Activated CD4-positive, alpha-beta memory T cell treated with anti-CD3 and anti-CD28 coated beads, Interleukin-2, amount 10 ng/mL, durations not matched to agents 7 days and 5 days (primary cell): ENCODE measurements at regions not wholly inside any gene's neighbourhood (a gene's known extent, or its start where the extent isn't known, plus 50 kb on each side); places are given as distances from the start of the nearest gene placed in this dataset.

Experiments
- CTCF ChIA-PET: fragments of 350-600 bp; sonication (Branson Sonifier 250); formaldehyde crosslinking; loops from one replicate; lab custom pipeline; 2021; ENCODE audit warnings: antibody characterized with exemption, inconsistent platforms; lab: Charles Lee
- POLR2A ChIA-PET: fragments of 350-600 bp; sonication (Branson Sonifier 250); formaldehyde crosslinking; loops from one replicate; lab custom pipeline; 2021; ENCODE audit warnings: antibody characterized with exemption; lab: Charles Lee
- DNase-seq: peaks from one replicate; pipeline ENCODE4 v3.0.0-alpha.2; 2020
- H3K27ac Mint-ChIP-seq: one replicate; pipeline ENCODE4 v1.8.0; 2021; ENCODE audit warnings: mild to moderate bottlenecking, mixed read lengths
- H3K27me3 Mint-ChIP-seq: one replicate; pipeline ENCODE4 v1.8.0; 2021; ENCODE audit warnings: mixed read lengths
- H3K36me3 Mint-ChIP-seq: one replicate; pipeline ENCODE4 v1.8.0; 2021; ENCODE audit warnings: low read depth, mixed read lengths
- H3K4me1 Mint-ChIP-seq: one replicate; pipeline ENCODE4 v1.8.0; 2021; ENCODE audit warnings: mixed read lengths
- H3K4me3 Mint-ChIP-seq: one replicate; pipeline ENCODE4 v1.8.0; 2021; ENCODE audit warnings: mild to moderate bottlenecking, mixed read lengths
- H3K9me3 Mint-ChIP-seq: one replicate; pipeline ENCODE4 v1.8.0; 2021; ENCODE audit warnings: mixed read lengths

- DNase-seq, result no peak
- no peak overlapping the region for H3K27ac Mint-ChIP-seq
- H3K4me3 Mint-ChIP-seq, result no peak overlapping the region
- H3K36me3 Mint-ChIP-seq, result no peaks in the 10 kb centered on the region
- POLR2A ChIA-PET, result no interaction called here
- CTCF ChIA-PET, result no interaction called here
- peaks cover 3% of the 10 kb centered on the region for H3K4me1 Mint-ChIP-seq
- no peaks in the 10 kb centered on the region for H3K9me3 Mint-ChIP-seq
- H3K27me3 Mint-ChIP-seq, result no peaks in the 10 kb centered on the region
Observed at GRCh38 chr7:131893631-131894340, 337.4 kb upstream of the PODXL start.

DNA sequence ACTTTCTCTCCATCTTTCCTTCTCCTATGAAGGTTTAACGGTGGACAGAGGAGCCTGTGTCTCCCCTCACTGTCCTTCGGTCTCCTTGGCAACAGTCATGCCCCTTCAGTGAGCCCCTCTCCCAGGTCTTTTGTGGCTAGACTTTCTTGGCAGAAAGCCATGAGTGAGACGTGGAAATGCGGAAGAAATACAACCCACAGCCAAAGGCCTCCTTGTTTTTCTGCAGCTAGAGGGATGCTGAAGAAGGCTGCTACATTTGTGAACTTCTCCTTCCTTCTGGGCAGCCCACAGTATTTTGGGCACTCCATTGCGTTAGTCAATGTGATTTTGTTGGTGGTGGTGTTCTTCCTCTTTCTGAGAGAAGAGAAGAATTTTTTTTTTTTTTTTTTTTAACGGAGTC, 333.7 kb upstream of the PODXL start:
- H3K36me3 Mint-ChIP-seq, result no peaks in the 10 kb centered on the region
- H3K4me3 Mint-ChIP-seq, result no peak overlapping the region
- DNase-seq, result no peak
- H3K4me1 Mint-ChIP-seq, result no peaks in the 10 kb centered on the region
- peaks cover 7% of the 10 kb centered on the region for H3K9me3 Mint-ChIP-seq
- CTCF ChIA-PET, result no interaction called here
- no peak overlapping the region for H3K27ac Mint-ChIP-seq
- POLR2A ChIA-PET, result no interaction called here
- no peaks in the 10 kb centered on the region for H3K27me3 Mint-ChIP-seq

- Mint-ChIP-seq H3K36me3 (no peaks in the 10 kb centered on the region), H3K4me3 (no peak overlapping the region), H3K9me3 (peaks cover 10% of the 10 kb centered on the region), H3K27ac (no peak overlapping the region), H3K27me3 (no peaks in the 10 kb centered on the region), H3K4me1 (no peaks in the 10 kb centered on the region)
- DNase-seq, result no peak
- POLR2A ChIA-PET, result no interaction called here
- CTCF ChIA-PET, result no interaction called here
Observed at GRCh38 chr7:131889572-131890150, 333.2 kb upstream of the PODXL start.

- Mint-ChIP-seq H3K27ac (no peak overlapping the region), H3K27me3 (no peaks in the 10 kb centered on the region), H3K36me3 (no peaks in the 10 kb centered on the region), H3K4me1 (no peaks in the 10 kb centered on the region), H3K9me3 (peaks cover 10% of the 10 kb centered on the region), H3K4me3 (no peak overlapping the region)
- no peak for DNase-seq
- ChIA-PET CTCF (no interaction called here), POLR2A (no interaction called here)
Observed at GRCh38 chr7:131883769-131884168, 327.3 kb upstream of the PODXL start.

- Mint-ChIP-seq H3K9me3 (peaks cover 10% of the 10 kb centered on the region), H3K4me1 (no peaks in the 10 kb centered on the region), H3K27me3 (no peaks in the 10 kb centered on the region), H3K4me3 (no peak overlapping the region), H3K36me3 (no peaks in the 10 kb centered on the region), H3K27ac (no peak overlapping the region)
- POLR2A ChIA-PET, result no interaction called here
- CTCF ChIA-PET, result no interaction called here
- no peak for DNase-seq
Observed at GRCh38 chr7:131883196-131883595, 326.8 kb upstream of the PODXL start.

DNA sequence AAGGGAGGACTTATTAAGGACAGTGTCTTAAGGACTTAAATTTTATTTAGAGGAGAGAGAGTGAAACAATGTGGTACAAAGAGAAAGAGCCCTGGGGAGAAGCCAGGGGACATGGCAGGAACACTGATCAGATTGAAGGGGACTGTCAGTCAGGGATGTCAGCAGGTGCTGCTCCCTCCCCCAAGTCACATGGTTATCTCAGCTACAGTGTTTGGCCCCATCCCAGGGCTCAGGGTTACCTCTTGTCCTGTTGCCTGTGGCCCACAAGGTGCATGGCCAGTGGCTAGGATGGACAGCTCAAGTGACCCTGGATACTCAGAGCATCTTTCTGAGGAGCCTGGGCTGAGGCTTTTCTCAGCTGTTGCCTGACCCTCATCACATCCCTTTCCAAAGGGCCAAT, 325.9 kb upstream of the PODXL start:
- Mint-ChIP-seq H3K27ac (no peak overlapping the region), H3K4me1 (no peaks in the 10 kb centered on the region), H3K36me3 (no peaks in the 10 kb centered on the region), H3K9me3 (peaks cover 10% of the 10 kb centered on the region), H3K4me3 (no peak overlapping the region), H3K27me3 (no peaks in the 10 kb centered on the region)
- ChIA-PET CTCF (no interaction called here), POLR2A (no interaction called here)
- no peak for DNase-seq

DNA sequence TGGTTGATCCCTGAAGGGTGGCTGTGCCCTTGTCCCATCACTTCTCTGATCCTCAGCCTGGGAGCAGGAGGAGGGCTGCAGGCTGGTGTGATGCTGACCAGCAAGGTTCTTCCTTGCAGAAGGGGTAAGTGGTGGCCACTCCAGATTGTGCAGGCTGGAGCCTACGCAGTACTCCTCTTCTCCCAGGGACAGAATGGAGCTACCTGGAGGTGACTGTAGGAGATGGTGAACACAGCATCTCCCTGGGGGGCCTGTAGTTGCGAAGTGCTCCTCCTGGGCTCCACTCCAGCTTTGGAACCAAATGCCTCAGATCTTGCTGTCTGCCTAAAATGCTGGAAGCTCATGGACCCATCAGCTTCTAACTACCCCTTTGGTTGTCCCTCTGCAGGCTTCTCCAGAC, 323.6 kb upstream of the PODXL start:
- H3K36me3 Mint-ChIP-seq, result no peaks in the 10 kb centered on the region
- POLR2A ChIA-PET, result no interaction called here
- H3K27me3 Mint-ChIP-seq, result no peaks in the 10 kb centered on the region
- peaks cover 1% of the 10 kb centered on the region for H3K9me3 Mint-ChIP-seq
- H3K4me1 Mint-ChIP-seq, result no peaks in the 10 kb centered on the region
- DNase-seq, result no peak
- CTCF ChIA-PET, result no interaction called here
- no peak overlapping the region for H3K27ac Mint-ChIP-seq
- H3K4me3 Mint-ChIP-seq, result no peak overlapping the region

DNA sequence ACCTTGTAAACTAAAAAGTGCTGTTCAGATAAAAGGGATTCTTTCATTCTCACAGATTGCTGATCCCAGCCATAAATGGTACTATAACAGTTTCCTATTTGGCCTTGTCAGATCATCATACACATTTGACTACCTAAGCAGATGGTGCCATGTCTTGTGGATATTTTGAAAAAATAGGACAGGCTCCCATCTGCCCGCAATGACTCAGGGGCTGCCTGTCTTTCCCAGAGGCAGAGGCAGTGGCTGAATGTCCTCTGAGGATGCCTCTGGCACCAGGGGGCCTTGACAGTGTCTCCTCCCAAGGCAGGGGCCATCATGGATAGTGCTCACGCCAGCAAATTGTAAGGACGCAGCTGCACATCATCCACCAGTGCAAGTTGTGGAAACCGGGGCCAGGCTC, 323.0 kb upstream of the PODXL start:
- ChIA-PET POLR2A (no interaction called here), CTCF (no interaction called here)
- Mint-ChIP-seq H3K36me3 (no peaks in the 10 kb centered on the region), H3K9me3 (no peaks in the 10 kb centered on the region), H3K4me3 (no peak overlapping the region), H3K27me3 (no peaks in the 10 kb centered on the region), H3K27ac (no peak overlapping the region), H3K4me1 (no peaks in the 10 kb centered on the region)
- no peak for DNase-seq

DNA sequence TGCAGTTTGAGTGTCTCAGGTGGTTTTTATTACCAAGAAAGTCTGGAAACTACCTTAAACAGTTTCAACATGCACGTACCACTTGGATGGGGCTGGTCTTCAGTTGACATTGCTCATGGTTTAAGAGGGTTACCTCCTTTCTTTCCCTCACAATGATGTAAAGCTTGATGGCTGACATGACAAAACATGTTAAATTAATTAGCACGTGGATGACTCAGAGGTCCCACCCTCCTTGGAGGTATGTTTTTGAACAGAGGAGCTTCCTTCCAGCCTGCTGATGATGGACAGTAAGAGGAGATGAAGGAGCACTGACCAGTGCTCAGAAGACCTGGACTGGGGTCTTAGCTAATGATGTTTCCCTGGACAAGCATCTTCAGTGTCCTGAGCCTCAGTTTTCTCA, 322.3 kb upstream of the PODXL start:
- Mint-ChIP-seq H3K27me3 (no peaks in the 10 kb centered on the region), H3K9me3 (no peaks in the 10 kb centered on the region), H3K36me3 (no peaks in the 10 kb centered on the region), H3K27ac (no peak overlapping the region), H3K4me1 (no peaks in the 10 kb centered on the region), H3K4me3 (no peak overlapping the region)
- no peak for DNase-seq
- ChIA-PET POLR2A (no interaction called here), CTCF (no interaction called here)

DNA sequence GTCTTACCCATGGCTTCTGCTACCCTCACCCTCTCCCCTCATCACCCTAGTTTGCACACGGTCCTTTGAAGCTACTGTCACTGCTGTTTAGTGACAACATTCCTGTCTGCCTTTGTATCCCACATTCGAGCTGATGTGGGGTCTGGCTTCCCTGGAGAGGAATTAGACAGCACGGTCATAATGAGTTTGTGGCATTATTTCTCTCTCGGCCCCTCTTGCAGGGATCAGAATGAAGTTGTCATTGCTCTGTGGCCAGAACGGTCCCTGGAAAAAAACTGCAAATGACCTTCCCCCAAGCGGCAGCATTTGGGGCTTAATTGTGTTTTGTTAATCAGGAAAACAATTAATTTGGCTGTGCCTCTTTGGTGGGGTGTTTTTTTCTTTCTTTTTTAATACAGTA, 317.2 kb upstream of the PODXL start:
- H3K27ac Mint-ChIP-seq, result no peak overlapping the region
- H3K4me3 Mint-ChIP-seq, result no peak overlapping the region
- H3K27me3 Mint-ChIP-seq, result no peaks in the 10 kb centered on the region
- no peak for DNase-seq
- no peaks in the 10 kb centered on the region for H3K4me1 Mint-ChIP-seq
- H3K36me3 Mint-ChIP-seq, result no peaks in the 10 kb centered on the region
- no peaks in the 10 kb centered on the region for H3K9me3 Mint-ChIP-seq
- CTCF ChIA-PET, result interaction anchor here (1.2 kb wide), 1 partner anchor 14 kb away, joined by 3 read pairs; no protein-coding TSS in a partner anchor
- POLR2A ChIA-PET, result no interaction called here

DNA sequence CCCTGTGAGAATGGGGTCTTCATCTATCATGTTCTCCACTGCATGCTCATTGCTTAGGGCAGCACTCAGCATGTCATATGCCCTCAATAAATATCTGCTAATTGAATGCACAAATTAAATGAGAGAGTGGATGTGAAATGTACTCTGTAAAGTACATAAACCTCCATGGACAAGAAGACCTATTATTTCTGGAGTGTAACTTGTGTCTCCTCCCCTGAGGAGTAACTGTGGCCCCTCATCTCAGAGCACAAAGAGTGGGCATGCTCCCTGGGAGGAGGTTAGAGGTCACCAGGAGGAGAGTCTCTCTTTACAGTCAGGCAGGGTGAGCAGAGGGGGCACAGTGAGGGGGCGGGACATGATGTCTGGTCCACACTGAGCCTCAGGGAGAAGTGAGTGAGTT, 313.6 kb upstream of the PODXL start:
- Mint-ChIP-seq H3K9me3 (no peaks in the 10 kb centered on the region), H3K36me3 (no peaks in the 10 kb centered on the region), H3K4me3 (no peak overlapping the region), H3K27ac (no peak overlapping the region), H3K4me1 (no peaks in the 10 kb centered on the region), H3K27me3 (no peaks in the 10 kb centered on the region)
- ChIA-PET POLR2A (no interaction called here), CTCF (no interaction called here)
- no peak for DNase-seq

DNA sequence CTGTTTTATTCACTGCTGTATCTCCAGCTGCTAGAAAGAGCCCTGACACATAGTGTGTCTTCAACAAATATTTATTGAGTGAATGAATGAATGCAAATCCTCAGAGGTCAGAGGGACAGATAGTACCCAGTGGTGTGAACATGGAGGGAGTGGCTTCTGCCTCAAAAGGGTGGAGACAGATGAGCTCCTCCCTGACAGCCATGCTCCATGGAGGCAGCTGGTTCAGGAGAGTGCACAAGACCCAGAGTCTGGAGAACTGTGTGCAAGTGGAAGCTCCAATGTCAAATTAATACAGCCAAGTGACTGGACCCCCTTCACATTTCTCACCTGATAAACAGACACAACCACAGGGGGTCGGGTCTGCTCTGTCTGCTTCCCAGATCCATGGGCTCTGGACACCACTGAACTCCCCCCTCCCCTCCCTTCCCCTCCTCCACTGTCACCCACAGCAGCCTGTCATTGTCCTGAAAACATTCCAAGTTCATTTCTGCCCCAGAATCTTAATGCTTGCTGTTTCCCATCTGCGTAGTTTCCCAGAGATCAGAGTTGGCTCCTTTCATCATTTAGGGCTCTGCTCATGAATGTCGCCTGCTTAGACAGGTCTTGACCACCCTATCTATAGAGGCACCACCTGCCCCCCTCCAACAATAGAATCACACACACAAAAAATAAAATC, 312.9 kb upstream of the PODXL start:
- ChIA-PET POLR2A (no interaction called here), CTCF (no interaction called here)
- H3K27me3 Mint-ChIP-seq, result no peaks in the 10 kb centered on the region
- no peaks in the 10 kb centered on the region for H3K9me3 Mint-ChIP-seq
- no peak for DNase-seq
- H3K27ac Mint-ChIP-seq, result no peak overlapping the region
- H3K36me3 Mint-ChIP-seq, result no peaks in the 10 kb centered on the region
- no peaks in the 10 kb centered on the region for H3K4me1 Mint-ChIP-seq
- H3K4me3 Mint-ChIP-seq, result no peak overlapping the region

GRCh38 chr7:131867461-131867860, 311.0 kb upstream of the PODXL start:
- Mint-ChIP-seq H3K36me3 (no peaks in the 10 kb centered on the region), H3K9me3 (no peaks in the 10 kb centered on the region), H3K27ac (no peak overlapping the region), H3K4me1 (no peaks in the 10 kb centered on the region), H3K27me3 (no peaks in the 10 kb centered on the region), H3K4me3 (no peak overlapping the region)
- no peak for DNase-seq
- ChIA-PET CTCF (interaction anchor here (1.8 kb wide), 1 partner anchor 8 kb away, joined by 4 read pairs; no protein-coding TSS in a partner anchor), POLR2A (no interaction called here)
